K562 (cell line): ENCODE measurements at regions not wholly inside any gene's neighbourhood (a gene's known extent, or its start where the extent isn't known, plus 50 kb on each side); places are given as distances from the start of the nearest gene placed in this dataset.

Source experiments
- ATAC-seq: fragments of 200-7000 bp; cut with Tn5 transposase; 3 replicates; pipeline ENCODE4 v1.9.1; 2020; ENCODE audit warnings: moderate library complexity
- BruUV-seq: library from RNA; stranded (reverse); fragments of 400-500 nt; replicated peaks from 2 replicates; lab custom pipeline; 2021; lab: Mats Ljungman, UMichigan
- CTCF ChIA-PET: fragments of 300-600 bp; formaldehyde crosslinking; extraction: SDS; loops from one replicate; lab custom pipeline; 2021; ENCODE audit warnings: low intra/inter-chr PET ratio; lab: Yijun Ruan, JAX
- POLR2A ChIA-PET: fragments of 300-600, 350-650 bp; sonication (Branson Sonifier 250); formaldehyde crosslinking; extraction: SDS; loops from one replicate; lab custom pipeline; 2021; ENCODE audit warnings: antibody characterized with exemption, inconsistent platforms; lab: Yijun Ruan, JAX
- DNase-seq, 4 experiments: peaks; one replicate each; pipeline versions ENCODE4 v3.0.0 to v3.0.0-alpha.2; 2011 to 2018; ENCODE audit warnings: low spot score in 3 of 4, mixed read lengths in 3 of 4; ENCODE audit errors: extremely low read depth in 1 of 4
- FAIRE-seq: peaks from 2 replicates; lab custom pipeline; 2011; peaks lifted over from hg19 to GRCh38; lab: Jason Lieb, UNC
- H2AFZ ChIP-seq: 2 replicates; pipeline ENCODE4 v1.6.0; 2011; ENCODE audit warnings: low read depth, low read length, control low read depth, inconsistent platforms
- H3K27ac ChIP-seq: fragments of 200-600 bp; 3 replicates; pipeline ENCODE4 v1.8.0; 2011; ENCODE audit warnings: low read depth, mild to moderate bottlenecking, control low read depth, inconsistent platforms, low read length, moderate library complexity, mixed read lengths; ENCODE audit errors: extremely low read depth
- H3K27me3 ChIP-seq, 2 experiments: fragments of 300-600 bp in 1 of 2; 2 replicates in 1 of 2; 3 replicates in 1 of 2; pipeline versions ENCODE4 v1.6.0 to v1.8.0; 2011; ENCODE audit warnings: inconsistent platforms in 2 of 2, low read length in 2 of 2, mild to moderate bottlenecking in 1 of 2, mixed read lengths in 1 of 2, moderate library complexity in 1 of 2; ENCODE audit not compliant: control insufficient read depth in 2 of 2, insufficient read depth in 2 of 2
- H3K36me3 ChIP-seq: fragments of 300-600 bp; 3 replicates; pipeline ENCODE4 v1.8.0; 2011; ENCODE audit warnings: mild to moderate bottlenecking, low read length, inconsistent platforms; ENCODE audit not compliant: control insufficient read depth, insufficient read depth
- H3K4me1 ChIP-seq, 2 experiments: fragments of 200-600 bp in 1 of 2; replicated peaks in 1 of 2; 2 replicates in 1 of 2; 3 replicates in 1 of 2; pipeline versions ENCODE4 v1.5.1 to v1.8.0; 2011; ENCODE audit warnings: inconsistent platforms in 2 of 2, low read length in 2 of 2, mild to moderate bottlenecking in 1 of 2, mixed read lengths in 1 of 2, moderate library complexity in 1 of 2; ENCODE audit not compliant: control insufficient read depth in 2 of 2, insufficient read depth in 2 of 2
- H3K4me2 ChIP-seq: 2 replicates; pipeline ENCODE4 v1.6.1; 2011; ENCODE audit warnings: low read length, control low read depth, inconsistent platforms, mixed read lengths; ENCODE audit not compliant: insufficient read depth
- H3K4me3 ChIP-seq: fragments of 200-600 bp; sonication (generic), shearing (Covaris generic); 2 replicates; pipeline ENCODE4 v1.5.1; 2016; ENCODE audit warnings: control low read depth, inconsistent platforms
- H3K79me2 ChIP-seq: fragments of 200-600 bp; 3 replicates; pipeline ENCODE4 v1.8.0; 2011; ENCODE audit warnings: low read length, inconsistent platforms; ENCODE audit not compliant: control insufficient read depth, insufficient read depth
- H3K9ac ChIP-seq, 2 experiments: 2 replicates each; pipeline versions ENCODE4 v1.6.0 to v1.6.1; 2011; ENCODE audit warnings: low read depth in 2 of 2, low read length in 2 of 2, control low read depth in 1 of 2, inconsistent platforms in 1 of 2, mild to moderate bottlenecking in 1 of 2, mixed read lengths in 1 of 2; ENCODE audit not compliant: insufficient read depth in 1 of 2
- H3K9me1 ChIP-seq: one replicate; pipeline ENCODE4 v1.6.0; 2011; ENCODE audit warnings: inconsistent platforms, mild to moderate bottlenecking, low read length, moderate library complexity; ENCODE audit not compliant: control insufficient read depth, insufficient read depth
- H3K9me3 ChIP-seq: replicated peaks from 2 replicates; pipeline ENCODE4 v1.5.1; 2011; ENCODE audit warnings: low read depth, low read length, inconsistent platforms; ENCODE audit not compliant: control insufficient read depth, insufficient read depth
- H4K20me1 ChIP-seq: replicated peaks from 2 replicates; pipeline ENCODE4 v1.6.1; 2011; ENCODE audit warnings: low read length, inconsistent platforms, mixed read lengths; ENCODE audit not compliant: control insufficient read depth, insufficient read depth
- CBX3 ChIP-seq, 2 experiments: IDR thresholded peaks; 1 replicate in 1 of 2; 2 replicates in 1 of 2; pipeline ENCODE4 v1.6.1; 2012; ENCODE audit warnings: inconsistent platforms in 2 of 2, low read length in 2 of 2, borderline replicate concordance in 1 of 2, control low read depth in 1 of 2
- ZBTB33 ChIP-seq: sonication (generic); formaldehyde crosslinking; IDR thresholded peaks from 2 replicates; pipeline ENCODE4 v1.8.1; 2023; ENCODE audit warnings: mild to moderate bottlenecking, missing genetic modification reagents
- ZNF707 ChIP-seq: fragments of 250-450 bp; sonication (Bioruptor Pico); conservative IDR thresholded peaks from 2 replicates; pipeline ENCODE4 v1.8.0; 2022; ENCODE audit warnings: inconsistent platforms, mild to moderate bottlenecking, moderate library complexity
- in situ Hi-C: fragments of 300-500 bp; cut with MboI; formaldehyde crosslinking; loops from 4 replicates; pipeline ENCODE4 v1.15.0; 2018; ENCODE audit warnings: inconsistent platforms, mixed read lengths
- intact Hi-C: fragments of 100-400 bp; cut with micrococcal nuclease; formaldehyde crosslinking; loops from 2 replicates; pipeline ENCODE4 v1.14.2; 2022

DNA sequence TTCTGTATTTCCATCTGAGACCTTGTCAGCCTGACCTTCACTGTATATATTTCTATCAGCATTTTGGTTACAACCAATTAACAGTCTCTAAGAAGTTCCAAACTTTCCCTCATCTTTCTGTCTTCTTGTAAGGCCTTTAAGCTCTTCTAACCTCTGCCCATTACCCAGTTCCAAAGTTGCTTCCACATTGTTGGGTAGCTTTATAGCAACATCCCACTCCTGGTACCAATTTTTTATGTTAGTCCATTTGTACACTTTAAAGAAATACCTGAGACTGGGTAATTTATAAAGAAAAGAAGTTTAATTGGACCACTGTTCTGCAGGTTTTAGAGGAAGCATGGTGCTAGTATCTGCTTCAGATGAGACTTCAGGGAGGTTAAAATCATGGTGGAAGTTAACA, 1979.7 kb upstream of the RAG2 start:
- in situ Hi-C loops, result no loop called here
- POLR2A ChIA-PET, result no interaction called here
- FAIRE-seq, result no peak

More for the DNA sequence above, 1979.7 kb upstream of the RAG2 start:
- Histone ChIP-seq H3K9me3 (peaks cover 5% of the 10 kb centered on the region), H3K9ac (no peak overlapping the region), H3K79me2 (no peaks in the 10 kb centered on the region), H2AFZ (no peak overlapping the region), H3K4me2 (no peak overlapping the region)
- no peak for ATAC-seq
- TF ChIP-seq ZBTB33 (CRISPR knock-in tag) (no peak), CBX3 (IDR thresholded peaks at IDR 0.05; ENCODE audit: borderline replicate concordance in 1 of 2, low read length in 2 of 2) (peak in 1 of 2 experiments; percentile 59; a peak in 1 of 3 replicates), ZNF707 (CRISPR knock-in tag) (peak; percentile 95)
- TF ChIP-seq, all 486 proteins: peak for 2
- BruUV-seq, result no TSS peak
- Histone ChIP-seq H3K27ac (no peak overlapping the region), H3K4me3 (no peak overlapping the region), H3K4me1 (no peaks in the 10 kb centered on the region), H3K36me3 (no peaks in the 10 kb centered on the region), H3K9me1 (no peaks in the 10 kb centered on the region), H4K20me1 (no peaks in the 10 kb centered on the region), H3K27me3 (no peaks in the 10 kb centered on the region)
- no peak for DNase-seq
- CTCF ChIA-PET, result no interaction called here
- intact Hi-C loops, result no loop called here
